ENCODE measurements at regions not wholly inside any gene's neighbourhood (a gene's known extent, or its start where the extent isn't known, plus 50 kb on each side); places are given as distances from the start of the nearest gene placed in this dataset.

DNA sequence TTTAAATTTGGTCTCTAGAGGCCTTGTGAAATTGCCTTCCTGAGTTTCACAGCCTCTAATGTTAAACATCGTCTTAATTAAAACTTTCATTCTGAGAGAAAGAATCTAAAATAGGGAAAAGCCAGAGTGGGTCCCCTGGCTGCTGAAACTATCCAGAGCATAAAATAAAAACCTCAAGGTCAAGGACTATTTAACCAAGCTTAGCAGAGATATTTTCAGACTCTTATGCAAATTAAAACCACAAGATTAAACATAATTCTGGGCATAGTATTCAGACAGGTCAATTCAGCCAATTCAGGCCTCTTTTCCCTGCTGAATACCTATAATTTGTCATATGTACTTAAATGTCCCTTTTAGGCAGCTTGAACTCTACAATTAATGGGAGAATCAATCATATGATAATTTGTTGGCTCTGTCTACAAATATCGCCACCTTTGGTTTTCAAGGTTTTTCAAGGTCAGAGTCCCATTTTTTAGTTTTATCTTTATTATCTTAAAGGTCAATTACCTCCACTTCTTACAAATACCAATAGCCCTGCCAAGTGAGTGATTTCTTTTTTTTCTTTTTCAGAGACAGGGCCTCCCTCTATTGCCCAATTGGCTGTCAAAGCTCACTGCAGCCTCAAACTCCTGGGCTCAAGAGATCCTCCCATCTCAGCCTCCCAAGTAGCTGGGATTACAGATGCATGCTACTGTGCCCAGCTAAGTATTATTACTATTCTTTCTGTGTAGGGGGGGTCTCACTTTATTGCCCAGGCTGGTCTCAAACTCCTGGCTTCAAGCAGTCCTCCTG lies 257.1 kb downstream of the PHLDA1 start:
- no peak for FAIRE-seq
- TF ChIP-seq, protein P1, sequence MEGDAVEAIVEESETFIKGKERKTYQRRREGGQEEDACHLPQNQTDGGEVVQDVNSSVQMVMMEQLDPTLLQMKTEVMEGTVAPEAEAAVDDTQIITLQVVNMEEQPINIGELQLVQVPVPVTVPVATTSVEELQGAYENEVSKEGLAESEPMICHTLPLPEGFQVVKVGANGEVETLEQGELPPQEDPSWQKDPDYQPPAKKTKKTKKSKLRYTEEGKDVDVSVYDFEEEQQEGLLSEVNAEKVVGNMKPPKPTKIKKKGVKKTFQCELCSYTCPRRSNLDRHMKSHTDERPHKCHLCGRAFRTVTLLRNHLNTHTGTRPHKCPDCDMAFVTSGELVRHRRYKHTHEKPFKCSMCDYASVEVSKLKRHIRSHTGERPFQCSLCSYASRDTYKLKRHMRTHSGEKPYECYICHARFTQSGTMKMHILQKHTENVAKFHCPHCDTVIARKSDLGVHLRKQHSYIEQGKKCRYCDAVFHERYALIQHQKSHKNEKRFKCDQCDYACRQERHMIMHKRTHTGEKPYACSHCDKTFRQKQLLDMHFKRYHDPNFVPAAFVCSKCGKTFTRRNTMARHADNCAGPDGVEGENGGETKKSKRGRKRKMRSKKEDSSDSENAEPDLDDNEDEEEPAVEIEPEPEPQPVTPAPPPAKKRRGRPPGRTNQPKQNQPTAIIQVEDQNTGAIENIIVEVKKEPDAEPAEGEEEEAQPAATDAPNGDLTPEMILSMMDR (IDR thresholded peaks at IDR 0.05; ENCODE audit: insufficient read depth, missing control alignments): no peak

DNA sequence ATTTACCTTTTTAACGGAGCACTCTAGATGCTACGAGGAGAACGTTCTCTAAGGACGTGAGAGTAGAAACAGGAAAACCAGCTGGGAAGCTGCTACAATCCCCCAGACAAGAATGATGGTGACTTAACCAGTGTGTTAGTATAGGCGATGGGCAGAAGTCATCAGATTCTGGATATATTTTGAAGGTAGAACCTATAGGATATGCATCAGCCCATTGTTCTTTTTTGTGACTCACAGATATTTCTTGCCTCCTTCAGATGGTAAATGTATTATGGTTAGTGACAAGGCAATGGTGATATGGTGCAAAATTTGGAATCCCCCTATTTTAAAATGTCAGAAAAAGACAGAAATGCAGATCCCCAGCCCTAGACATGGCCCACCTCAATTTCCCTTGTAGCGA lies 258.2 kb downstream of the PHLDA1 start:
- TF ChIP-seq, protein P1 (IDR thresholded peaks at IDR 0.05; ENCODE audit: insufficient read depth, missing control alignments): no peak
- no peak for DNase-seq (ENCODE audit: insufficient read length, low spot score)
- no peak for FAIRE-seq

More for the DNA sequence above, 257.1 kb downstream of the PHLDA1 start:
- no peak for DNase-seq (ENCODE audit: insufficient read length, low spot score)

DNA sequence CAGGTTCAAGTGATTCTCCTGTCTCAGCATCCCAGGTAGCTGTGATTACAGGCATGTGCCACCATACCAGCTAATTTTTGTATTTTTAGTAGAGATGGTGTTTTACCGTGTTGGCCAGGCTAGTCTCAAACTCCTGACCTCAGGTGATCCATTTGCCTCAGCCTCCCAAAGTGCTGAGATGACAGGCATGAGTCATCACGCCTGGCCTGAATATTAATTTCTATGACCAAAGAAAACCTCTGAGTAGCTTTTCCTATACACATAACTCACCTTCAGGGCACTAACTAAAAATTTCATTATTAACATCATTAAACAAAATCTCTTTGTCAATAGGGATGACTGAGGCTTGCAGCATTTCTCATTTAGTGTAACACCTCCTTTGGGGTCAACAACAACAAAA lies 259.6 kb upstream of the KRR1 start:
- no peak for FAIRE-seq
- TF ChIP-seq, protein P1 (IDR thresholded peaks at IDR 0.05; ENCODE audit: insufficient read depth, missing control alignments): no peak

DNA sequence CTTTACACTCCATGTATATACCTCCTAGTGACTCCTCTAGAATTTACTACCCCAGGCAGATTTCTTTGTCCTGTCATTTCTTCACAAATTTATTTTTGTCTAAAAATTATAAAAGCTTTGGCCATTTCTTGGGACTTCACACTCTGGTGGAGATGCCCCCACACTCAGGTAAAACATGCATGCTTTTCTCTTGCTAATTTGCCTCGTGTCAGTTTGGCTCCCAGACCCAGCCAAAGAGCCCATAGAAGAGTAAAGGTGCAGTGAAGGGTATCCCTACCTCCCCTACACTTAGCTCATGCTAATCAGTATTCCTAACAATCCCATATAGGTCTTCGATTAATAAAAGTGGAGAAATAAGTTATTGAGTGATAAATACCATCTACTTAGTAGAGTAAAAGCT lies 256.5 kb upstream of the KRR1 start:
- DNase-seq (ENCODE audit: insufficient read length, low spot score) (no peak), FAIRE-seq (no peak)
- TF ChIP-seq, protein P1 (IDR thresholded peaks at IDR 0.05; ENCODE audit: insufficient read depth, missing control alignments): no peak

More for the DNA sequence above, 259.6 kb upstream of the KRR1 start:
- no peak for DNase-seq (ENCODE audit: insufficient read length, low spot score)

DNA sequence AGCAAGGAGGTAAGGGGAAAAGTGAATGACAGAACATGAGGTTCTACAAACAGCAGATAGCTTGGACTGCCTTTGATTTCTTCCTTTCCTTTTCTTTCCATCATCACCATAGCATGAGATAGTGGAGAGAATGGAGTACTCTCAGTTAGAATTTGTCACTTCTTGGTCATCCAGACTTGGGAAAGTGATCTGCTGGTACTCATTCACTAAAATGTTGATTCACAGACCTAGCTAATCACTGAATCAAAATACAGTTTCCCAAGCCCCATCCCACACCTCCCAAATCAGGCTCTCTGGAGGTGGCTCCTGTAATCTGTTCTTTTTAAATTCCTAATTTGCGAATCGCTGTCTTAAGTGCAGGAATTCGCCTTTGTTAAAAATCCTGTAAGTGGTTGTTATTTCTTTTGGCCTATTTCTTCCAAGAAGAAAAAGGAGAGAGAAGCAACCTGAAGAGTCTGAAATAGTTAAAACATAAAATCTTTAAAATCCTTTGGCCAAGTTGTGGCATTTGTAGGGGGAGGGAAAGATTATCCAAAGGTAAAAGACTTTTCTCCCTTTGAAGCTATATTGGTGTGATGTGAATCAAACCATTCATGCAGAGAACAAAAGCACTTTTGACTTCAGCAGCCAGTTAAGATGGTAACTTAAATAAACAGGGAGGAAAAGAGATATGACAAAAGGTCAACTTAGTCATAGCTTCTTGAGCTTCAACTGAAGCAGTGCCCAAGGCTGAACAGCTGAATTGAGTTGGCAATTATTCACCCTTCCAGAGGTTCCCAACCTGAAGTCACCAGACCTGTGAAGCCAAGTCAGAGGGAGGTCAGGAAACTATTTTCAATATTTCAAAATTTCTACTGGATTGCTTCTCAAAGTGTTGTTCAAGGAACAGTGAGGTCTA lies 255.1 kb upstream of the KRR1 start:
- TF ChIP-seq, protein P1 (IDR thresholded peaks at IDR 0.05; ENCODE audit: insufficient read depth, missing control alignments): no peak
- no peak for FAIRE-seq
- DNase-seq (ENCODE audit: insufficient read length, low spot score): no peak

DNA sequence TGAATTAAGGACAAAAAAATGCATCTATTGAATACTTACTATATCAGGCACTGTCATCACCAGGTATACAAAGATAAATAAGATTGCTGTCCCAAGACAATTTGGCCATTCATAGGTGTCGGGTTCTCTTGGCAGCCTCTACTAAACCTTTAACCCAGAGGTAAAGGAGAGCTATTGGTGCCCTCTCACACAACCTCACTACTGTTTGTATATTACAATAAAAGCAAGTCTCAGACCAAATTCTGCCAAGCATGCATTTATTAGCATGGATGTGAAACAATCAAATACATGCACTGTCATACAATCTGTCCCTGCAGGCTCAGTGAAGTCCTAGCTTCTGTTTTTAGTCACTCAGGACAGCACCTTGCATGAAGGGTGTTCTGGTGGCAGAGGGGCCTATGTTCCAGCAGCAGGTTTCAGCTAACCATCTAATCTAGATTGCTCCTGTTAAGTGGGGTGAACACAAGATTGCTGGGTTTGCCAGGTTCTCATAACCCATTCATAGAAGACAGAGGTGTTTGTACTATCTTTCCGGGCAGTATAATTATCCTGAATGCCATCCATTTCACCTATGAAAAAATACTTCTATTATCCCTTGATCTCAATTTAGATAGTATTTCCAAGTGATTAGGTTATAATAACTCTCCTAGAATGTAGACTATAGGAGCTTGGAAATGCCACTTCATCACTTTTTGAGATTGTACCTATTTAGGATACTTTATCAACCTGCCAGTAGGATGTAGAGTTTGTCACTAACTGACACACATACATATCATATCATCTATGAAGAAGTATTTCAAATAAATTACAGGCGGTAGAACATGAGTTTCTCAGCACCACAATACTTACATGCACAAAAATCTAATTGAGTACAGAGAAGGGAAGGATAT lies 254.0 kb upstream of the KRR1 start:
- DNase-seq (ENCODE audit: insufficient read length, low spot score) (no peak), FAIRE-seq (no peak)
- TF ChIP-seq, protein P1 (IDR thresholded peaks at IDR 0.05; ENCODE audit: insufficient read depth, missing control alignments): no peak
